ENCODE measurements at regions not wholly inside any gene's neighbourhood (a gene's known extent, or its start where the extent isn't known, plus 50 kb on each side); places are given as distances from the start of the nearest gene placed in this dataset.

- Mint-ChIP-seq H3K27me3 (ENCODE audit: unreplicated experiment) (peaks cover 18% of the 10 kb centered on the region), H3K36me3 (ENCODE audit: unreplicated experiment) (peaks cover 2% of the 10 kb centered on the region), H3K9me3 (ENCODE audit: unreplicated experiment) (peaks cover 28% of the 10 kb centered on the region), H3K4me1 (ENCODE audit: unreplicated experiment) (peaks cover 3% of the 10 kb centered on the region), H3K4me3 (ENCODE audit: unreplicated experiment) (no peak overlapping the region), H3K27ac (ENCODE audit: unreplicated experiment) (no peak overlapping the region)
- no peak for DNase-seq (ENCODE audit: extremely low spot score, unreplicated experiment)
- TF ChIP-seq, protein P1, sequence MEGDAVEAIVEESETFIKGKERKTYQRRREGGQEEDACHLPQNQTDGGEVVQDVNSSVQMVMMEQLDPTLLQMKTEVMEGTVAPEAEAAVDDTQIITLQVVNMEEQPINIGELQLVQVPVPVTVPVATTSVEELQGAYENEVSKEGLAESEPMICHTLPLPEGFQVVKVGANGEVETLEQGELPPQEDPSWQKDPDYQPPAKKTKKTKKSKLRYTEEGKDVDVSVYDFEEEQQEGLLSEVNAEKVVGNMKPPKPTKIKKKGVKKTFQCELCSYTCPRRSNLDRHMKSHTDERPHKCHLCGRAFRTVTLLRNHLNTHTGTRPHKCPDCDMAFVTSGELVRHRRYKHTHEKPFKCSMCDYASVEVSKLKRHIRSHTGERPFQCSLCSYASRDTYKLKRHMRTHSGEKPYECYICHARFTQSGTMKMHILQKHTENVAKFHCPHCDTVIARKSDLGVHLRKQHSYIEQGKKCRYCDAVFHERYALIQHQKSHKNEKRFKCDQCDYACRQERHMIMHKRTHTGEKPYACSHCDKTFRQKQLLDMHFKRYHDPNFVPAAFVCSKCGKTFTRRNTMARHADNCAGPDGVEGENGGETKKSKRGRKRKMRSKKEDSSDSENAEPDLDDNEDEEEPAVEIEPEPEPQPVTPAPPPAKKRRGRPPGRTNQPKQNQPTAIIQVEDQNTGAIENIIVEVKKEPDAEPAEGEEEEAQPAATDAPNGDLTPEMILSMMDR (IDR thresholded peaks at IDR 0.05), result no peak
Observed at GRCh38 chr1:38274974-38275373, 228.4 kb upstream of the POU3F1 start.

GRCh38 chr1:38273196-38273804 is 226.7 kb upstream of the POU3F1 start:
- TF ChIP-seq, protein P1 (IDR thresholded peaks at IDR 0.05), result no peak
- no peaks in the 10 kb centered on the region for H3K36me3 Mint-ChIP-seq (ENCODE audit: unreplicated experiment)
- peaks cover 11% of the 10 kb centered on the region for H3K9me3 Mint-ChIP-seq (ENCODE audit: unreplicated experiment)
- H3K27ac Mint-ChIP-seq (ENCODE audit: unreplicated experiment), result no peak overlapping the region
- no peak overlapping the region for H3K4me3 Mint-ChIP-seq (ENCODE audit: unreplicated experiment)
- peaks cover 18% of the 10 kb centered on the region for H3K27me3 Mint-ChIP-seq (ENCODE audit: unreplicated experiment)
- no peak for DNase-seq (ENCODE audit: extremely low spot score, unreplicated experiment)
- peaks cover 3% of the 10 kb centered on the region for H3K4me1 Mint-ChIP-seq (ENCODE audit: unreplicated experiment)

DNA sequence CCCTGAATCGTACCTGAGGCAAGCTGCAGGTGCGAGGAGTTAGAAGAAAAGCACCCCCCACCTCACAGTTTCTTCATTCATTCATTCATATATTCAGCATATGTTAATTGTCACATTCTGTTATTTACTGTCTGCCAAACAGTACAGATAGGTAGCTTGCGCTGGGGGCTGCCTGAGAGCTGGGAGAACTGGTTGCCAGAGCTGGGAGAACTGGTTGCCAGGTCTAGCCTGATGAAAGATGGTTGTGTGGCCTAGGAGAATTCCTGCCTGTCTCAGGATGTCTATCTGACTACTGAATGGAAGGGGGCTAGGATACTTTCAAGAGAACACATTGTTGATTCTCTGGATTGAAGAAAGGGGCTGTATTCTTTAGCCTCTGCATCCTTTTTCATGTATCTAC is 225.9 kb upstream of the POU3F1 start:
- Mint-ChIP-seq H3K27me3 (ENCODE audit: unreplicated experiment) (peaks cover 20% of the 10 kb centered on the region), H3K4me3 (ENCODE audit: unreplicated experiment) (no peak overlapping the region), H3K36me3 (ENCODE audit: unreplicated experiment) (no peaks in the 10 kb centered on the region), H3K9me3 (ENCODE audit: unreplicated experiment) (peaks cover 5% of the 10 kb centered on the region), H3K4me1 (ENCODE audit: unreplicated experiment) (peaks cover 3% of the 10 kb centered on the region), H3K27ac (ENCODE audit: unreplicated experiment) (no peak overlapping the region)
- no peak for DNase-seq (ENCODE audit: extremely low spot score, unreplicated experiment)
- TF ChIP-seq, protein P1 (IDR thresholded peaks at IDR 0.05), result no peak

- H3K4me3 Mint-ChIP-seq (ENCODE audit: unreplicated experiment), result no peak overlapping the region
- H3K36me3 Mint-ChIP-seq (ENCODE audit: unreplicated experiment), result no peaks in the 10 kb centered on the region
- H3K27ac Mint-ChIP-seq (ENCODE audit: unreplicated experiment), result no peak overlapping the region
- TF ChIP-seq, protein P1 (IDR thresholded peaks at IDR 0.05), result no peak
- H3K9me3 Mint-ChIP-seq (ENCODE audit: unreplicated experiment), result no peaks in the 10 kb centered on the region
- peaks cover 3% of the 10 kb centered on the region for H3K4me1 Mint-ChIP-seq (ENCODE audit: unreplicated experiment)
- H3K27me3 Mint-ChIP-seq (ENCODE audit: unreplicated experiment), result peaks cover 20% of the 10 kb centered on the region
- no peak for DNase-seq (ENCODE audit: extremely low spot score, unreplicated experiment)
Observed at GRCh38 chr1:38270849-38271633, 224.4 kb upstream of the POU3F1 start.

Data from osteocyte (in vitro differentiated cells).